ENCODE measurements at regions not wholly inside any gene's neighbourhood (a gene's known extent, or its start where the extent isn't known, plus 50 kb on each side); places are given as distances from the start of the nearest gene placed in this dataset.
"Not testable (repeated sequence)": the region's sequence is repeated elsewhere in the genome, so short reads cannot be mapped to it uniquely, and the experiment has no call there.

DNA sequence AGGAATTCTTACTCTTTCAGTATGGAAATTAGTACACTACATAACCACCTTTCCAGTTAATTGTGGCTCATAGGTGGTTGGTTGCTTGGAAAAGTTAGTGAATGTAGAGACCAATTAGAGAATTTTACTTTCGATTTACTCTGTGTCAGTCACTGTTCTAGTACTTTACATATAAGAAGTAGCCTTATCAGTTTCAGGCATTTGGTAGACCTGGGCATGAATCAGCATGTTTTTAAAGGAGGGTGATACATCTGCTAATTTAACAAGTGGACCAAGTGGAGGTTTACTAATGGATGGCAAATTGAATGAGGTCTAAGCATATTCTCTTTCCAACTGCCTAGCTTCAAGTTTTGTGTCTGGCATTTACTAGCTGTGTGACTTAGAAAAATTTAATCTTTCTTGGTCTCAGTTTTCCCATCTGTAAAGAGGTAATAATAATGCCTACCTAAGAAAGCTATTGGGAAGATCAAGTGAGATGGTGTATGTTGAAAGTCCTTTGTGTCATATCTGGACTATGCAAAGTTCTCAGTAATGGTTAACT, 1158.6 kb downstream of the PLA2G4A start:
- TF ChIP-seq CTCF (IDR thresholded peaks at IDR 0.05; ENCODE audit: low read depth, low read length), result no peak
- DNase-seq (ENCODE audit: extremely low read depth, low read depth), result no peak

DNA sequence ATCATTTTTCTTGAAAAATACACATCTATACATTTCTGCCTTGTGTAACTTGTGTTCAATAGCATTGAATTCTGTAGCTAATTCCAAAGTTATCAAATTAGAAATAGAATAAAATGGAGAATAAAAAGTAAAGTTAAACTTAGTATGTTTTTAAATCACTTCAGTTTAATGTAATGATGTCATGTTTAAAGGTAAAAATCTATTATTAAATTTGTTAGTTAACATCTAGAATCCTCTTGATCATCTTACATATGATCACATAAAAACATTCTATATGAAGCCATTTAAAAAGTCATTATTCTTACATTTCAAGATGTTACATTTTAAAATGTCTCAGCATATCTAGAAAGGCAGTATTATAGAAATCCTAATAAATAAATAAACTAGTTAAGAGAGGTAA, 1163.2 kb downstream of the PLA2G4A start:
- no peak for TF ChIP-seq CTCF (IDR thresholded peaks at IDR 0.05; ENCODE audit: low read depth, low read length)
- no peak for DNase-seq (ENCODE audit: extremely low read depth, low read depth)

- no peak for TF ChIP-seq CTCF (IDR thresholded peaks at IDR 0.05; ENCODE audit: low read depth, low read length)
- DNase-seq (ENCODE audit: extremely low read depth, low read depth), result no peak
Measured at GRCh38 chr1:187996780-187997179, 1168.0 kb downstream of the PLA2G4A start.

DNA sequence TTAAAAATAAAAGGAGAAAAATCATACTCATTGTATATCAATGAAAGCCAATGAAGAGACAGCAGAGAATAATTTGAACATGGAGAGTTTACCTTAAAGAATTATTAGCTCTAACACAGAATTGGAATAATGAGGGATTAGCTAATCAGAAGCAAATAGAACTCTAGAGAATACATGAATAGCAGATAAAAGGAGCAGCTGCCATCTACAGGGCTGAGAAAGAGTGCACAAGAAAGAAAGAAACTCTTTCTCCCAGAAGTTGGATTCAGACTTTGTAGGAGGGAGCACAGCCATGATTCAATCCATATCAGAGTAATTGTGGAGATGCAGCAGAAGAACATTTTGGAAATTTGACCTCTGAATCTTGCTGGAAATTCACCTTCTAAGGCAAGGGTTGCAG, 1171.2 kb downstream of the PLA2G4A start:
- no peak for TF ChIP-seq CTCF (IDR thresholded peaks at IDR 0.05; ENCODE audit: low read depth, low read length)
- no peak for DNase-seq (ENCODE audit: extremely low read depth, low read depth)

GRCh38 chr1:188003687-188004086, 1174.9 kb downstream of the PLA2G4A start:
- not testable (repeated sequence) for DNase-seq (ENCODE audit: extremely low read depth, low read depth)

DNA sequence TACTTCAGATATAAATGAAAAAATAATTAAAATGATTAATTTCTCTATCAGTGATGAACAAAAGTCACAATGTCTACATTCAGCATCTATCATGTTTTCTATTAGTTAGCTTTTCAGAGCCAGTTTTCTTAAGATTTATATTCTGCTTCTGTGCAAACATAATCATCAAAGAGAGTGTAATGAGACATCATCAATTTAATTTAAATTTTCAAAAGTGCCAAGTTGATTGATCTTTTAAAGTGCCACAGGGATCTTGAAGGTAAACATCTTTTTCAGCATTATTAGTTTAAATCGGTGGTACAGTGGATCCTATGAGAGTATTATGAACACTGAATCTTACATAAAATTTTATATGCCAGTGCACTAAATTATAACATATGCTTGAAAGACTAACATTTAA, 1176.1 kb downstream of the PLA2G4A start:
- DNase-seq (ENCODE audit: extremely low read depth, low read depth), result no peak
- TF ChIP-seq CTCF (IDR thresholded peaks at IDR 0.05; ENCODE audit: low read depth, low read length), result no peak

- no peak for TF ChIP-seq CTCF (IDR thresholded peaks at IDR 0.05; ENCODE audit: low read depth, low read length)
- DNase-seq (ENCODE audit: extremely low read depth, low read depth), result no peak
Measured at GRCh38 chr1:188006354-188006753, 1177.6 kb downstream of the PLA2G4A start.

DNA sequence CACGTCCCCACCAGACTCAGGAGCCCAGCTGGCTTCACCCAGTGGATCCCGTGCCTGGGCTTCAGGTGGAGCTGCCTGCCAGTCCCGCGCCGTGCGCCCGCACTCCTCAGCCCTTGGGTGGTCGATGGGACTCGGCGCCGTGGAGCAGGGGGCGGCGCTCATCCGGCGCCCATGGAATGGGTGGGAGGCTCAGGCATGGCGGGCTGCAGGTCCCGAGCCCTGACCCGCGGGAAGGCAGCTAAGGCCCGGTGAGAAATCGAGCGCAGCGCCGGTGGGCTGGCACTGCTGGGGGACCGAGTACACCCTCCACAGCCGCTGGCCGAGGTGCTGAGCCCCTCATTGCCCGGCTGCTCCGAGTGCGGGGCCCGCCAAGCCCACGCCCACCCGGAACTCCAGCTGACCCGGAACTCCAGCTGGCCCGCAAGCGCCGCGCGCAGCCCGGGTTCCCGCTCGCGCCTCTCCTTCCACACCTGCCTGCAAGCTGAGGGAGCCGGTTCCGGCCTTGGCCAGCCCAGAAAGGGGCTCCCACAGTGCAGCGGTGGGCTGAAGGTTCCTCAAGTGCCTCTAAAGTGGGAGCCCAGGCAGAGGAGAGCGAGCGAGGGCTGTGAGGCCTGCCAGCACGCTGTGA, 1184.6 kb downstream of the PLA2G4A start:
- not testable (repeated sequence) for DNase-seq (ENCODE audit: extremely low read depth, low read depth)
